Gastroesophageal sphincter (tissue), 4 donors: ENCODE measurements at regions not wholly inside any gene's neighbourhood (a gene's known extent, or its start where the extent isn't known, plus 50 kb on each side); places are given as distances from the start of the nearest gene placed in this dataset.

Source experiments
- ATAC-seq: fragments of 150-250 bp; one replicate; pipeline ENCODE4 v1.9.1; 2016; ENCODE audit warnings: mild to moderate bottlenecking, moderate library complexity
- H3K27ac ChIP-seq, 4 donors: fragments of 200-600 bp; sonication (generic) in 3 of 4; 1 replicate in 3 of 4; 2 replicates in 1 of 4; pipeline ENCODE4 v1.5.1; 2016 to 2019
- H3K27me3 ChIP-seq: fragments of 200-600 bp; sonication (generic); one replicate; pipeline ENCODE4 v1.5.1; 2019
- H3K36me3 ChIP-seq, 2 donors: fragments of 200-600 bp; sonication (generic); one replicate each; pipeline ENCODE4 v1.5.1; 2019; ENCODE audit warnings: control low read depth in 1 of 2
- H3K4me1 ChIP-seq, 3 donors: fragments of 200-600 bp; sonication (generic); 1 replicate in 2 of 3; 2 replicates in 1 of 3; pipeline ENCODE4 v1.5.1; 2016 to 2019; ENCODE audit warnings: control low read depth in 2 of 3
- H3K4me3 ChIP-seq, 2 donors: fragments of 200-600 bp; sonication (generic); one replicate each; pipeline ENCODE4 v1.5.1; 2019; ENCODE audit warnings: mild to moderate bottlenecking in 1 of 2, moderate library complexity in 1 of 2
- H3K9me3 ChIP-seq, 3 donors: fragments of 200-600 bp; sonication (generic); one replicate each; pipeline ENCODE4 v1.5.1; 2017 to 2019; ENCODE audit warnings: control low read depth in 2 of 3
- EP300 ChIP-seq: sonication (generic); formaldehyde crosslinking; IDR thresholded peaks from one replicate; pipeline ENCODE4 v1.6.1; 2017; ENCODE audit warnings: antibody characterized with exemption, mild to moderate bottlenecking
- POLR2A ChIP-seq, 2 donors: fragments of 450-650 bp; IDR thresholded peaks; one replicate each; pipeline ENCODE4 v1.6.1; 2017; ENCODE audit warnings: antibody characterized with exemption in 2 of 2, mild to moderate bottlenecking in 2 of 2, moderate library complexity in 1 of 2
- POLR2AphosphoS5 ChIP-seq: sonication (generic); formaldehyde crosslinking; IDR thresholded peaks from one replicate; pipeline ENCODE4 v1.6.1; 2017; ENCODE audit warnings: antibody characterized with exemption
- WGBS, 2 donors: methylation state at CpG; one replicate each; pipeline ENCODE4 v1.1.5; 2018; ENCODE audit warnings: low coverage in 1 of 2; 5-methylcytosine and 5-hydroxymethylcytosine counted together
- small RNA-seq, 4 donors: library from RNA; depleted of rRNA; stranded (forward); fragments of <200 nt; gene quantifications; one replicate each; pipeline ENCODE3, GENCODE V24; 2016
- TF ChIP-seq, protein P1 (sequence below), 4 experiments: fragments of 200-600 bp in 2 of 4; fragments of 450-650 bp in 2 of 4; sonication (generic) in 1 of 4; IDR thresholded peaks; one replicate each; pipeline ENCODE4 v1.5.1; 2017 to 2019; ENCODE audit warnings: antibody characterized with exemption in 4 of 4, mild to moderate bottlenecking in 2 of 4, moderate library complexity in 2 of 4

DNA sequence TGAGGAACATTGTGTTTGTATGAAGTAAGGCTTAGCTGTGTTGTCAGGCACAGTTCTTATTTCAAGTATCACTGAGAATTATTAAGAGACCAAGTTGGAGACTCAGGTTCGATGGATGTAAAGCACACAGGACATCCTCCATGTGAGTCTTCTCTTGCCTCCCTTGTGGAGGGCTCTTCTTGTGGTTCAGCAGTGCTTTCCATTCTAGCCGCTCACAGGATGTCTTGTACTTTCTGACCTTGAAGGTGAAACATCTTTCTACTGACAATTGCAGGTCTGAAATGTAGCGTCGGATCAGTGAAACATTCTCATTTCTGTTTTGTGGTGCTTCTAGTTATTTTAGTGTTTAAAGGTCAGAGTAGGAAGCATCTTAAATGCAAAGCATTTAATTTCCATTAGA, 154.6 kb downstream of the HIPK3 start:
- ATAC-seq, result no peak
- Histone ChIP-seq H3K27ac (no peak overlapping the region), H3K4me3 (no peak overlapping the region), H3K9me3 (no peaks in the 10 kb centered on the region), H3K27me3 (peaks cover 19% of the 10 kb centered on the region), H3K36me3 (no peaks in the 10 kb centered on the region), H3K4me1 (no peaks in the 10 kb centered on the region)
- WGBS, 2 donors, result 74 to 75% methylated on average over 3 to 4 of the region's 4 CpGs
- TF ChIP-seq, protein P1, sequence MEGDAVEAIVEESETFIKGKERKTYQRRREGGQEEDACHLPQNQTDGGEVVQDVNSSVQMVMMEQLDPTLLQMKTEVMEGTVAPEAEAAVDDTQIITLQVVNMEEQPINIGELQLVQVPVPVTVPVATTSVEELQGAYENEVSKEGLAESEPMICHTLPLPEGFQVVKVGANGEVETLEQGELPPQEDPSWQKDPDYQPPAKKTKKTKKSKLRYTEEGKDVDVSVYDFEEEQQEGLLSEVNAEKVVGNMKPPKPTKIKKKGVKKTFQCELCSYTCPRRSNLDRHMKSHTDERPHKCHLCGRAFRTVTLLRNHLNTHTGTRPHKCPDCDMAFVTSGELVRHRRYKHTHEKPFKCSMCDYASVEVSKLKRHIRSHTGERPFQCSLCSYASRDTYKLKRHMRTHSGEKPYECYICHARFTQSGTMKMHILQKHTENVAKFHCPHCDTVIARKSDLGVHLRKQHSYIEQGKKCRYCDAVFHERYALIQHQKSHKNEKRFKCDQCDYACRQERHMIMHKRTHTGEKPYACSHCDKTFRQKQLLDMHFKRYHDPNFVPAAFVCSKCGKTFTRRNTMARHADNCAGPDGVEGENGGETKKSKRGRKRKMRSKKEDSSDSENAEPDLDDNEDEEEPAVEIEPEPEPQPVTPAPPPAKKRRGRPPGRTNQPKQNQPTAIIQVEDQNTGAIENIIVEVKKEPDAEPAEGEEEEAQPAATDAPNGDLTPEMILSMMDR (IDR thresholded peaks at IDR 0.05), result no peak
- TF ChIP-seq POLR2AphosphoS5, result no peak
- TF ChIP-seq POLR2A (IDR thresholded peaks at IDR 0.05), result no peak
- TF ChIP-seq EP300, result no peak

DNA sequence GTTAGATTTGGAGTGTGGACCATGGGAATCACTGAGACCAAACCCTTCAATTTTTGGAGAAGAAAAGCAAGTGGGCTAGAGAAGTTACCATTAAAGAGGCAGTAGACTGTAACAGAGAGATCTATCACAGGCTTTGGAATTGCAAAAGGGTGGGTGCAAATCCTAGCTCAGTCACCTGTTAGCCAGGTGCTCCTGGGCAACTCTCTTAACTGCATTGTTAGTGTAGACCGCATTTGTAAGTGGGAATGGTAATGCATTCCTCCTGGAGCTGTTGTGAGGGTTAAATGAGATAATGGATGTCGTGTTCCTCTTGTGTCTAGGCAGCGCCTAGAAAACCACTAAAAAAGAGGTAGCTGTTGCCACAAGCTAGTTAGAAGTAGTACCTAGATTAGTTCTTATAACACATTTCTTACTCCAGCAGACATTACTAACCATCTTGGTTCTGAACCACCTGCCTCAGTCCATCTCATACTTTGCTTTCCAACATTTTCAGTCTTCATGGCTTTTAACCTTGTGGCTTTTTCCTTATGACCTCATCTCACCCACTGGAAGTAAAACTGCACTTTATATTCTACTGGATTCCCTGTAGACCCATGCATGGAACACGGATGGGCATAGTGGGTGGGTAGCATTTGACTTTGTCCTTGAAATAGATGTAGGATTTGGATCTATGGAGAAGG, 153.0 kb downstream of the HIPK3 start:
- TF ChIP-seq EP300, result no peak
- TF ChIP-seq POLR2AphosphoS5, result no peak
- no peak for TF ChIP-seq POLR2A (IDR thresholded peaks at IDR 0.05)
- TF ChIP-seq, protein P1 (IDR thresholded peaks at IDR 0.05), result no peak
- Histone ChIP-seq H3K4me3 (no peak overlapping the region), H3K9me3 (no peaks in the 10 kb centered on the region), H3K27ac (no peak overlapping the region), H3K27me3 (peaks cover 11% of the 10 kb centered on the region), H3K36me3 (no peaks in the 10 kb centered on the region), H3K4me1 (no peaks in the 10 kb centered on the region)
- no peak for ATAC-seq
- WGBS, 2 donors, result 56 to 60% methylated on average over 4 of the region's 4 CpGs

Small RNAs in the stretch of these regions (small RNA-seq; reads per million reads assigned to genes)
- gene AL133399.1, result 0 reads per million in 4 donors
